GM21786 (cell line): ENCODE measurements at regions not wholly inside any gene's neighbourhood (a gene's known extent, or its start where the extent isn't known, plus 50 kb on each side); places are given as distances from the start of the nearest gene placed in this dataset.
A peak's percentile ranks its signal among the peaks of the same experiment; 100 is the strongest.

ENCODE experiments used
- ATAC-seq: cut with Tn5 transposase; IDR thresholded peaks from one replicate; pipeline ENCODE4 v1.9.1; 2021; ENCODE audit not compliant: unreplicated experiment

DNA sequence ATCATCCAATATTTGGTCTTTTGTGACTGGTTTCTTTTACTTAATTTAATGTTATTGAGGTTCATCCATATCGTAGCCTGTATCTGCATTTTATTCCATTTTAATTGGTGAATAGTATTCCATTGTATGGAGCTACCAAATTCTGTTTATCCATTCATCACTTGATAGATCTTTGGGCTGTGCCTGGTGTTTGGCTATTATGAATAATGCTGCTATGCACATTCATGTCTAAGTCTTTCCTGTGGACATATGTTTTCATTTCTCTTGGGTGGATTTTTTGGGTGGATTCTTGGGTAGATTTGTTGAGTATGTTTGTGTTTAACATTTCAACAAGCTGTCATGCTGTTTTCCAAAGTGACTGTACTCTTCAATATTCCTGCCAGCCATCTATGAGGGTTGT is 52.5 kb upstream of the NEDD4L start:
- no peak for ATAC-seq

- ATAC-seq: no peak
Measured at GRCh38 chr18:57989536-57989935, 54.5 kb upstream of the NEDD4L start.

GRCh38 chr18:57984490-57985115 is 59.4 kb upstream of the NEDD4L start:
- no peak for ATAC-seq

GRCh38 chr18:57983965-57984364 is 60.1 kb upstream of the NEDD4L start:
- no peak for ATAC-seq

DNA sequence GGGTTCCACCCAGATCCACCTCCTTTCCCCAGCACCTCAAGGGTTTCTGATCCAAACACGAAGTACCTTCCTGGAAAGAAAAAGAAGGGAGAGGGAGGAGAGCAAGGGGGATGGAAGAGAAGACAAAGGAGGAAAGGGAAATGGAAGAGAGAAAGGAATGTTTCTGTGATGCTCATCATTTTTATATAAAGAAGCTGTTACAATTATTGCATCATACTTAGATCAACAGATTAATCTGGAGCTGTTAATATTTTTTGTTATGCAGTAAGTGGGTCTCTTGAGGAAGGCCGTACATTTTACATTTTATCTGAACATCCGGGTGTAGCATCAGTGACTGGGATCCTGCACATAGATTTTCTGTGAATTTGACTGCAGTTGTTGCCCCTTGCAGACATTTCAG is 60.6 kb upstream of the NEDD4L start:
- no peak for ATAC-seq

GRCh38 chr18:57982372-57983021 is 61.5 kb upstream of the NEDD4L start:
- ATAC-seq: no peak

DNA sequence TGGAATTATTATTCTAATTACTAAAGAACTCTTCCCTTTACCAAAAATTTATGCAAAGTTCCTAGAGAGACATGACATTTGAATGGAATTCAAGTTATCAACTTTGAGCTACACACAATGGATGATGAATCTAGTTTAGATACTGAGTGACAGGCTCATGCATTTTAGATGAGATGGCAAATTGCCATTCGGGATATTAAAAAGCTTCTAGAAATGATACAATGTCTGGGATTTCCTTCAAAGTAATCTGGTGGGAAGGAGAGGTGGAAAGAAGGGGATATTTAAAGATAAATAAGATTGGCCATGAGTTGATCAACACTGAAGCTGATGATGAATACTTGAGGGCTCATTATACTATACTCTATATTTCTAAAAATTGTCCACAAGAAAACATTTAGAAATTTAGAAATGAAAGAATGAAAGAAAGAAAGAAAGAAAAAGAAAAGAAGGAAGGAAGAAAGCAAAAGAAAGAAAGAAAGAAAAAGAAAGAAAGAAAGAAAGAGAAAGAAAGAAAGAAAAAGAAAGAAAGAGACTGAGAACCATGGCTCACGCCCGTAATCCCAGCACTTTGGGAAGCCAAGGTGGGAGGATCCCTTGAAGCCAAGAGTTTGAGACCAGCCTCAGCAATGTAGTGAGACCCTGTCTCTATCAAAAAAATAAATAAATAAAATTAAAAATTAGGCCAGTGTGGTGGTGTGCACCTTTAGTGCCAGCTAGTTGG is 62.6 kb upstream of the NEDD4L start:
- ATAC-seq: no peak

GRCh38 chr18:57980573-57981307 is 63.3 kb upstream of the NEDD4L start:
- ATAC-seq: no peak

DNA sequence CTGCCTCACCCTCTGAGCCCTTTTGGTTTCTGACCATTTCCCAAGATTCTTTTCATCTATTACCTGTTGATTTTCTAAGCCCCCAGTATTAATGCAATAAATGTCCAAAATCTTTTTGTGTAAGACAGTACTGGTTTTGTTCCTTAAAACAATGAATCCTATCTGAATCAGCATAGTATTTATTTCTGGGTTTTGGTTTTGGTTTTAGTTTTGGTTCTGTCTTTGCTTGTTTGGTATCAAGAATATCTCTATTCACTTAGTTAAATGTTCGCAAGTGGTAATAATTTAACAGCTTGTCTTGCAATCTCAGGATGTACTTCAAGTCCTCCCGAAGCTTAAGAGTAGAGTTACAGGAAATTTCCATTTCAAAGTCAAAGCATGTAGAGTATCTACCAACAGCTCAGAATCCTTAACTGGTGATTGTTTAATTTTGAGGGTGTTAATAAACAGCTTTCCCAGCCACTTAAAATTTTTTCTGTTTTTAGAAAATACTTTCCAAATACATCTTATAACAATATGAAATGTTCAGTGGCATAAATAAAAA is 67.7 kb upstream of the NEDD4L start:
- ATAC-seq: peak; percentile 48

DNA sequence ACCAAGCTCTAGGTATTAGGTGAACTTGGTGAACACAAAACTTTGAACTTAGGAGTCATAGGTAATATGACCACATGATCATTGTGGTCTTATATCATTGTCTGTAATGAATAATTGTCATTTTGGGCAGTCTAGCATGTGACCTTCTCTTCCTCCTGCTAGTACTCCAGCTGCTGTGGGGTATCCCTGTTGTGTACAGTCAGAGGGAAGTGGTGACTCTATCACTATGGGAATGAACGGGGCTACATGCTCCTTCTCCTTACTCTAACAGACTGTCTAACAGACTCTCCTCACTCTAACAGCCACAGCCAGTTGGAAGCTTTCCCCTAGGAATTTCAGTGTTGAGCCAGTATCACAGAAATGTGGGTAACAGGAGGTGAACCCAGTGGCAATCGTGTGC is 68.2 kb upstream of the NEDD4L start:
- no peak for ATAC-seq

- ATAC-seq: no peak
Measured at GRCh38 chr18:57974585-57975265, 69.3 kb upstream of the NEDD4L start.

DNA sequence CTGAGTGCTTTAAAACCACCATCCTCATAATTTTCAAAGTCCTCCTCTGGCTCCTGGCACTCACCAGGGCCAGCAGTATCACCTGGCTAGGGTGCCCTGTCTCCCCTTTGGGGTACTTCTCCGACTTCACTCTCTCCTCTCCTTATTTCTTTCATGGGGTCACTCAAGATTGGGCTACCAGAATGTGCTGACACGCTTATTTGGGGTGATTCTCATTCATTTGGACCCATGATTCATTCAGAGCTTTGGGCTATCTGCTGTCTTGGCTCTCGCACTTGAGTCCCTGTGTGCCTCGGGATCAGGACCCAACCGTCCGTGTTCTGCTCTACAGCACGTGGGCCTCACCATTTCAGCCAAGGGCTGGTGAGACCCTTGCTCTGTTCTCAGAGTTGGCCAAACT is 70.1 kb upstream of the NEDD4L start:
- ATAC-seq: no peak

GRCh38 chr18:57970356-57971095 is 73.5 kb upstream of the NEDD4L start:
- ATAC-seq: no peak

GRCh38 chr18:57969824-57970223 is 74.2 kb upstream of the NEDD4L start:
- ATAC-seq: no peak

DNA sequence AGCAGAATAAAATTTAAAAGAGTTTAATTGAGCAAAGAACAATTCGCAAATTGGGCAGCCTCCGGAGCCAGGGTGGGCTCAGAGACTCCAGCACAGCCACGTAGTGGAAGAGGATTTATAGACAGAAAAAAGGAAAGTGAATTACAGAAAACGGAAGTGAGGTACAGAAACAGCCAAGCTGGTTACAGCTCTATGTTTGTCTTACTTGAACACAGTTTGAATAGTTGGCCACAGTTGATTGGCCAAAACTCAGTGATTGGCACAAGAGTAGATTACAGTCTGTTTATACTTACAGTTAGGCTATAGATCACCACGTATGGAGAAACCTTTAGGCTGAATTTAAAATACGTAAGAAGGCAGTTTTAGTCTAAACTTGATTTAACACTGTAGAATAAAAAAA is 78.8 kb upstream of the NEDD4L start:
- no peak for ATAC-seq

DNA sequence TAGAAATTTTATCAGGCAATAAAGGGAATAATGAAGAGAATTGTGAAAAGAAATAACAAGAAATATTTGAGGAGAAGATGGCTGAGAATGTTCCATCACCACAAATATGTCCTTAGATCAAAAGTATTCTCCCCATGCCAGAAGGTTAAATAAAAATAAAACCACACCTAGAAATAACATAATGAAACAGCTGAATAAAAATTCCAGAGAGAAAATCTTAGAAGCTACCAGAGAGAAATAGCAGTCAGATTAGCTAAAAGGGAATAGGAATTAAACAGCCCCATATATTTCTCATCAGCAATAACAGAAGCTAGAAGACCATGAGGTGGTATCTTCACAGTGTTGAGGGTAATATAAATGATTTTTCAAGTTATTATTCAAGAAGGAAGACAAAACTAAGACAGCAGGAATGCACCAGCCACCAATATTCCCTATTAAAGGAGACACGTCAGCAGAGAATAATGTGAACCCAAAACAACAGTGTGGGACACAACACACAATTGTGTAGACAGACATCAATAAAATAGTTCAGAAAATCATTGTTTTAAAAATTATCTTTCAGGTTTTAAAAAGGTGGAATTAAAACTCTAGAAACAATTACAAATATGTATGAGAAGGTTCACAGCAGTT is 82.0 kb upstream of the NEDD4L start:
- no peak for ATAC-seq

DNA sequence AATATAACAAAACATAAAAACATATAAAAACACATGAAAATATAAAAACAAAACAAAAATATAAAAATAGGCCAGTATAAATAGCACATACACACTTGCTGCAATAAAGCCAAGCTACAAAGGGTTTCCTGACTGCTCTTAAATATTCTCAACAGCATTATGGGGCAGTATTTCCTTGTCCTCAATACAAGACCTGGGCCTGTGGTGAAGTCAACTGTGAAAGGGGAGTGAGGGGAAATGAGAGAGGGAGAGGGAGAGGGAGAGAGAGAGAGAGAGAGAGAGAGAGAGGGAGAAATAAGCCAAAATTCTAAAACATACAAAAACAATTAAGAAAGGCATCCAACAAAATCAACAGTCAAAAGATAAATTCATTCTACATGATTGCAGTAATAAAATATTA is 82.6 kb upstream of the NEDD4L start:
- ATAC-seq: no peak

DNA sequence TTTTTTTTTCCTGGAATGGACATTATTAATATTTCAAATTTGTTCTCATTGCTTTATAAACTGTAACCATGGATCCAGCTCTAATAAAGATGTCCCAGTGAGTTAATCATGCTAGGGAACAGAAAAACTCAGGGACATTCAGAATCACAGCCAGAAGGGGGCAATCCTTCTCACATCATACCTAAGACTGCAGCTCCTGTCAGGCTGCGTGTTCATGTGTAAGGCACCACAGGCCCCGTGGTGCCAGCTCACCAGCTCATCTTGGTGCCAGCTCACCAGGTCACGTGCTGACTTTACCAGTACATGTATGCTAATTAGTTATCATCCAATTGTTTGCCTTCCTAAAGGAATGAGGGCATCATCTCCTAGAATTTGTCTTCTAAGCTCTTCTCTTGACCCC is 84.7 kb upstream of the NEDD4L start:
- no peak for ATAC-seq

GRCh38 chr18:57957210-57957609 is 86.8 kb upstream of the NEDD4L start:
- no peak for ATAC-seq

GRCh38 chr18:57956491-57956890 is 87.5 kb upstream of the NEDD4L start:
- ATAC-seq: no peak
